CD8-positive, alpha-beta memory T cell (primary cell): ENCODE measurements at regions not wholly inside any gene's neighbourhood (a gene's known extent, or its start where the extent isn't known, plus 50 kb on each side); places are given as distances from the start of the nearest gene placed in this dataset.

Experiments
- CTCF ChIA-PET: fragments of 350-600 bp; sonication (Branson Sonifier 250); formaldehyde crosslinking; loops from one replicate; lab custom pipeline; 2021; ENCODE audit warnings: antibody characterized with exemption; lab: Charles Lee
- POLR2A ChIA-PET: fragments of 350-600 bp; sonication (Branson Sonifier 250); formaldehyde crosslinking; loops from one replicate; lab custom pipeline; 2021; ENCODE audit warnings: antibody characterized with exemption; lab: Charles Lee
- DNase-seq, 5 donors: peaks; one replicate each; pipeline versions ENCODE4 v3.0.0 to v3.0.0-alpha.2; 2020 to 2022; ENCODE audit warnings: mixed read lengths in 1 of 5
- H3K27ac ChIP-seq: one replicate; pipeline ENCODE4 v1.7.0; 2013; ENCODE audit warnings: low read depth, mild to moderate bottlenecking, low read length, moderate library complexity
- H3K27me3 ChIP-seq: 2 replicates; pipeline ENCODE4 v1.7.0; 2013; ENCODE audit warnings: low read length, mild to moderate bottlenecking; ENCODE audit not compliant: insufficient read depth, poor library complexity, severe bottlenecking
- H3K36me3 ChIP-seq: 2 replicates; pipeline ENCODE4 v1.7.0; 2013; ENCODE audit warnings: mild to moderate bottlenecking, low read length, moderate library complexity; ENCODE audit not compliant: insufficient read depth
- H3K4me1 ChIP-seq: 2 replicates; pipeline ENCODE4 v1.7.0; 2013; ENCODE audit warnings: mild to moderate bottlenecking, low read length, moderate library complexity; ENCODE audit not compliant: insufficient read depth
- H3K4me3 ChIP-seq: 2 replicates; pipeline ENCODE4 v1.7.0; 2013; ENCODE audit warnings: mild to moderate bottlenecking, low read length
- H3K9me3 ChIP-seq: 2 replicates; pipeline ENCODE4 v1.7.0; 2013; ENCODE audit warnings: mild to moderate bottlenecking, low read length
- H3K27ac Mint-ChIP-seq, 8 donors: one replicate each; pipeline ENCODE4 v1.8.0; 2020 to 2021; ENCODE audit warnings: mixed read lengths in 8 of 8, mild to moderate bottlenecking in 6 of 8, inconsistent platforms in 3 of 8, moderate library complexity in 3 of 8
- H3K27me3 Mint-ChIP-seq, 2 donors: one replicate each; pipeline ENCODE4 v1.8.0; 2020 to 2021; ENCODE audit warnings: mixed read lengths in 2 of 2, mild to moderate bottlenecking in 1 of 2, moderate library complexity in 1 of 2
- H3K36me3 Mint-ChIP-seq, 3 donors: one replicate each; pipeline ENCODE4 v1.8.0; 2020 to 2021; ENCODE audit warnings: mixed read lengths in 3 of 3, inconsistent platforms in 1 of 3, mild to moderate bottlenecking in 1 of 3
- H3K4me1 Mint-ChIP-seq, 3 donors: one replicate each; pipeline ENCODE4 v1.8.0; 2020 to 2021; ENCODE audit warnings: mixed read lengths in 3 of 3, inconsistent platforms in 1 of 3, mild to moderate bottlenecking in 1 of 3
- H3K4me3 Mint-ChIP-seq, 7 donors: one replicate each; pipeline ENCODE4 v1.8.0; 2020 to 2021; ENCODE audit warnings: mixed read lengths in 7 of 7, mild to moderate bottlenecking in 6 of 7, moderate library complexity in 4 of 7, inconsistent platforms in 2 of 7
- H3K9me3 Mint-ChIP-seq, 5 donors: one replicate each; pipeline ENCODE4 v1.8.0; 2020 to 2022; ENCODE audit warnings: mixed read lengths in 5 of 5, mild to moderate bottlenecking in 3 of 5, moderate library complexity in 2 of 5, inconsistent platforms in 1 of 5

- peaks cover 0 to 3% (median 0%) of the 10 kb centered on the region in 5 donors for H3K9me3 Mint-ChIP-seq
- no peaks in the 10 kb centered on the region for H3K4me1 Mint-ChIP-seq
- H3K4me3 Mint-ChIP-seq, result no peak overlapping the region
- H3K36me3 Mint-ChIP-seq, result no peaks in the 10 kb centered on the region
- Histone ChIP-seq H3K9me3 (no peaks in the 10 kb centered on the region), H3K27ac (no peak overlapping the region), H3K4me3 (no peak overlapping the region), H3K4me1 (no peaks in the 10 kb centered on the region), H3K36me3 (no peaks in the 10 kb centered on the region), H3K27me3 (no peaks in the 10 kb centered on the region)
- no peak for DNase-seq
- H3K27ac Mint-ChIP-seq, result no peak overlapping the region
- POLR2A ChIA-PET, result no interaction called here
- peaks cover 0 to 3% of the 10 kb centered on the region in 2 donors for H3K27me3 Mint-ChIP-seq
- CTCF ChIA-PET, result no interaction called here
Measured at GRCh38 chr10:130808243-130808642, 503.3 kb downstream of the TCERG1L start.

GRCh38 chr10:130808686-130809085 is 502.8 kb downstream of the TCERG1L start:
- H3K4me3 Mint-ChIP-seq, result no peak overlapping the region
- H3K27me3 Mint-ChIP-seq, result peaks cover 0 to 3% of the 10 kb centered on the region in 2 donors
- H3K4me1 ChIP-seq, result no peaks in the 10 kb centered on the region
- no peak overlapping the region for H3K27ac ChIP-seq
- no peaks in the 10 kb centered on the region for H3K36me3 ChIP-seq
- no peaks in the 10 kb centered on the region for H3K4me1 Mint-ChIP-seq
- no peaks in the 10 kb centered on the region for H3K9me3 ChIP-seq
- no peak overlapping the region for H3K27ac Mint-ChIP-seq
- ChIA-PET CTCF (no interaction called here), POLR2A (no interaction called here)
- DNase-seq, result no peak
- H3K36me3 Mint-ChIP-seq, result no peaks in the 10 kb centered on the region
- peaks cover 0 to 3% (median 0%) of the 10 kb centered on the region in 5 donors for H3K9me3 Mint-ChIP-seq
- H3K4me3 ChIP-seq, result no peak overlapping the region
- H3K27me3 ChIP-seq, result no peaks in the 10 kb centered on the region

GRCh38 chr10:130809181-130809580 is 502.3 kb downstream of the TCERG1L start:
- Histone ChIP-seq H3K4me3 (no peak overlapping the region), H3K27me3 (no peaks in the 10 kb centered on the region), H3K36me3 (no peaks in the 10 kb centered on the region), H3K9me3 (no peaks in the 10 kb centered on the region), H3K4me1 (no peaks in the 10 kb centered on the region), H3K27ac (no peak overlapping the region)
- Mint-ChIP-seq H3K9me3 (peaks cover 0 to 3% (median 0%) of the 10 kb centered on the region in 5 donors), H3K36me3 (no peaks in the 10 kb centered on the region), H3K27me3 (peaks cover 0 to 3% of the 10 kb centered on the region in 2 donors), H3K4me3 (no peak overlapping the region), H3K27ac (no peak overlapping the region), H3K4me1 (no peaks in the 10 kb centered on the region)
- POLR2A ChIA-PET, result no interaction called here
- CTCF ChIA-PET, result no interaction called here
- no peak for DNase-seq

GRCh38 chr10:130809761-130810515 is 501.6 kb downstream of the TCERG1L start:
- H3K4me1 ChIP-seq, result no peaks in the 10 kb centered on the region
- no peak overlapping the region for H3K27ac ChIP-seq
- no peak for DNase-seq
- no peak overlapping the region for H3K4me3 ChIP-seq
- Mint-ChIP-seq H3K4me1 (no peaks in the 10 kb centered on the region), H3K27me3 (peaks cover 0 to 2% of the 10 kb centered on the region in 2 donors), H3K27ac (no peak overlapping the region), H3K36me3 (no peaks in the 10 kb centered on the region), H3K9me3 (peaks cover 0 to 5% (median 3%) of the 10 kb centered on the region in 5 donors), H3K4me3 (no peak overlapping the region)
- no peaks in the 10 kb centered on the region for H3K36me3 ChIP-seq
- H3K27me3 ChIP-seq, result no peaks in the 10 kb centered on the region
- H3K9me3 ChIP-seq, result no peaks in the 10 kb centered on the region
- CTCF ChIA-PET, result no interaction called here
- POLR2A ChIA-PET, result interaction anchor here (0.7 kb wide), 1 partner anchor 97 kb away, joined by 3 read pairs; no protein-coding TSS in a partner anchor

- Histone ChIP-seq H3K27ac (no peak overlapping the region), H3K36me3 (no peaks in the 10 kb centered on the region), H3K4me3 (no peak overlapping the region), H3K4me1 (no peaks in the 10 kb centered on the region), H3K9me3 (no peaks in the 10 kb centered on the region), H3K27me3 (no peaks in the 10 kb centered on the region)
- Mint-ChIP-seq H3K36me3 (no peaks in the 10 kb centered on the region), H3K9me3 (peaks cover 0 to 7% (median 3%) of the 10 kb centered on the region in 5 donors), H3K27ac (no peak overlapping the region), H3K27me3 (peaks cover 0 to 2% of the 10 kb centered on the region in 2 donors), H3K4me3 (no peak overlapping the region), H3K4me1 (no peaks in the 10 kb centered on the region)
- DNase-seq, result no peak
- POLR2A ChIA-PET, result no interaction called here
- CTCF ChIA-PET, result no interaction called here
Measured at GRCh38 chr10:130810856-130811255, 500.7 kb downstream of the TCERG1L start.

- no peak for DNase-seq
- H3K36me3 Mint-ChIP-seq, result no peaks in the 10 kb centered on the region
- H3K36me3 ChIP-seq, result no peaks in the 10 kb centered on the region
- no peak overlapping the region for H3K27ac Mint-ChIP-seq
- H3K27me3 Mint-ChIP-seq, result peaks cover 0 to 2% of the 10 kb centered on the region in 2 donors
- H3K9me3 ChIP-seq, result no peaks in the 10 kb centered on the region
- H3K4me3 ChIP-seq, result no peak overlapping the region
- no peaks in the 10 kb centered on the region for H3K4me1 Mint-ChIP-seq
- H3K9me3 Mint-ChIP-seq, result peaks cover 0 to 9% (median 3%) of the 10 kb centered on the region in 5 donors
- no peaks in the 10 kb centered on the region for H3K4me1 ChIP-seq
- ChIA-PET POLR2A (no interaction called here), CTCF (no interaction called here)
- H3K4me3 Mint-ChIP-seq, result no peak overlapping the region
- no peak overlapping the region for H3K27ac ChIP-seq
- no peaks in the 10 kb centered on the region for H3K27me3 ChIP-seq
Measured at GRCh38 chr10:130812381-130813148, 499.0 kb downstream of the TCERG1L start.

- no peak for DNase-seq
- Histone ChIP-seq H3K4me3 (no peak overlapping the region), H3K27me3 (no peaks in the 10 kb centered on the region), H3K9me3 (no peaks in the 10 kb centered on the region), H3K4me1 (no peaks in the 10 kb centered on the region), H3K27ac (no peak overlapping the region), H3K36me3 (no peaks in the 10 kb centered on the region)
- Mint-ChIP-seq H3K27me3 (no peaks in the 10 kb centered on the region), H3K27ac (peak overlapping the region in 1 of 8 donors; percentile 21), H3K4me1 (no peaks in the 10 kb centered on the region), H3K9me3 (peaks cover 3 to 13% (median 7%) of the 10 kb centered on the region in 5 donors), H3K4me3 (no peak overlapping the region), H3K36me3 (no peaks in the 10 kb centered on the region)
- ChIA-PET CTCF (no interaction called here), POLR2A (no interaction called here)
Measured at GRCh38 chr10:130814610-130815009, 496.9 kb downstream of the TCERG1L start.
